Type B pancreatic cell (in vitro differentiated cells): ENCODE measurements at regions not wholly inside any gene's neighbourhood (a gene's known extent, or its start where the extent isn't known, plus 50 kb on each side); places are given as distances from the start of the nearest gene placed in this dataset.

Experiments
- DNase-seq: peaks from one replicate; pipeline ENCODE4 v3.0.0; 2021; ENCODE audit warnings: mixed read lengths; ENCODE audit not compliant: unreplicated experiment; ENCODE audit errors: extremely low spot score
- H3K27ac Mint-ChIP-seq: 2 replicates; pipeline ENCODE4 v1.8.0; 2021; ENCODE audit warnings: mild to moderate bottlenecking, mixed read lengths
- H3K27me3 Mint-ChIP-seq: 2 replicates; pipeline ENCODE4 v1.8.0; 2021; ENCODE audit warnings: mixed read lengths
- H3K36me3 Mint-ChIP-seq: 2 replicates; pipeline ENCODE4 v1.8.0; 2021; ENCODE audit warnings: mixed read lengths
- H3K4me1 Mint-ChIP-seq: one replicate; pipeline ENCODE4 v1.8.0; 2021; ENCODE audit warnings: mixed read lengths; ENCODE audit not compliant: unreplicated experiment
- H3K4me3 Mint-ChIP-seq: 2 replicates; pipeline ENCODE4 v1.8.0; 2021; ENCODE audit warnings: mild to moderate bottlenecking, mixed read lengths
- H3K9me3 Mint-ChIP-seq: 2 replicates; pipeline ENCODE4 v1.8.0; 2021; ENCODE audit warnings: mixed read lengths
- CTCF ChIP-seq: fragments of 200-600 bp; sonication (generic); conservative IDR thresholded peaks from 2 replicates; pipeline ENCODE4 v1.5.0; 2021; ENCODE audit warnings: antibody characterized with exemption, mild to moderate bottlenecking

- Mint-ChIP-seq H3K27ac (no peak overlapping the region), H3K4me3 (no peak overlapping the region), H3K9me3 (peaks cover 4% of the 10 kb centered on the region), H3K36me3 (no peaks in the 10 kb centered on the region), H3K4me1 (no peaks in the 10 kb centered on the region), H3K27me3 (no peaks in the 10 kb centered on the region)
- TF ChIP-seq CTCF = no peak
- no peak for DNase-seq
These were observed 168.1 kb upstream of the CHRM3 start for GRCh38 chr1:239218301-239218700.

- no peak for DNase-seq
- no peak overlapping the region for H3K27ac Mint-ChIP-seq
- TF ChIP-seq CTCF = no peak
- no peaks in the 10 kb centered on the region for H3K4me1 Mint-ChIP-seq
- no peaks in the 10 kb centered on the region for H3K27me3 Mint-ChIP-seq
- H3K9me3 Mint-ChIP-seq = no peaks in the 10 kb centered on the region
- H3K36me3 Mint-ChIP-seq = no peaks in the 10 kb centered on the region
- no peak overlapping the region for H3K4me3 Mint-ChIP-seq
These were observed 173.6 kb upstream of the CHRM3 start for GRCh38 chr1:239212811-239213220.

GRCh38 chr1:239209591-239209990, 176.8 kb upstream of the CHRM3 start:
- H3K9me3 Mint-ChIP-seq = no peaks in the 10 kb centered on the region
- no peak overlapping the region for H3K4me3 Mint-ChIP-seq
- no peaks in the 10 kb centered on the region for H3K36me3 Mint-ChIP-seq
- no peak overlapping the region for H3K27ac Mint-ChIP-seq
- TF ChIP-seq CTCF = no peak
- DNase-seq = no peak
- no peaks in the 10 kb centered on the region for H3K4me1 Mint-ChIP-seq
- H3K27me3 Mint-ChIP-seq = no peaks in the 10 kb centered on the region

GRCh38 chr1:239204401-239204800, 182.0 kb upstream of the CHRM3 start:
- no peak for TF ChIP-seq CTCF

GRCh38 chr1:239197871-239198270, 188.5 kb upstream of the CHRM3 start:
- H3K9me3 Mint-ChIP-seq = peaks cover 12% of the 10 kb centered on the region
- no peak for DNase-seq
- H3K4me1 Mint-ChIP-seq = no peaks in the 10 kb centered on the region

More at GRCh38 chr1:239204401-239204800, 182.0 kb upstream of the CHRM3 start:
- H3K27ac Mint-ChIP-seq = peak overlapping the region; percentile 28
- no peak for DNase-seq
- no peaks in the 10 kb centered on the region for H3K36me3 Mint-ChIP-seq
- H3K4me3 Mint-ChIP-seq = no peak overlapping the region
- H3K4me1 Mint-ChIP-seq = no peaks in the 10 kb centered on the region
- H3K9me3 Mint-ChIP-seq = peaks cover 5% of the 10 kb centered on the region
- no peaks in the 10 kb centered on the region for H3K27me3 Mint-ChIP-seq

More at GRCh38 chr1:239197871-239198270, 188.5 kb upstream of the CHRM3 start:
- Mint-ChIP-seq H3K27me3 (no peaks in the 10 kb centered on the region), H3K4me3 (no peak overlapping the region), H3K27ac (no peak overlapping the region), H3K36me3 (no peaks in the 10 kb centered on the region)
- no peak for TF ChIP-seq CTCF
